CD1c-positive myeloid dendritic cell (primary cell): ENCODE measurements at regions not wholly inside any gene's neighbourhood (a gene's known extent, or its start where the extent isn't known, plus 50 kb on each side); places are given as distances from the start of the nearest gene placed in this dataset.

Source experiments
- DNase-seq: peaks from one replicate; pipeline ENCODE4 v3.0.0-alpha.2; 2016; ENCODE audit errors: extremely low spot score

- DNase-seq: no peak
Measured at GRCh38 chr13:107117327-107118012, 549.5 kb upstream of the ARGLU1 start.

- DNase-seq: no peak
Measured at GRCh38 chr13:107113387-107113786, 545.5 kb upstream of the ARGLU1 start.

- no peak for DNase-seq
Measured at GRCh38 chr13:107111248-107111647, 543.3 kb upstream of the ARGLU1 start.

- DNase-seq: no peak
Measured at GRCh38 chr13:107104631-107105030, 536.7 kb upstream of the ARGLU1 start.

GRCh38 chr13:107102676-107103075 is 534.7 kb upstream of the ARGLU1 start:
- DNase-seq: no peak

GRCh38 chr13:107099661-107100060 is 531.7 kb upstream of the ARGLU1 start:
- DNase-seq: no peak

- DNase-seq: no peak
Measured at GRCh38 chr13:107097916-107098315, 530.0 kb upstream of the ARGLU1 start.

- DNase-seq: no peak
Measured at GRCh38 chr13:107095876-107096275, 527.9 kb upstream of the ARGLU1 start.

- no peak for DNase-seq
Measured at GRCh38 chr13:107091861-107092260, 523.9 kb upstream of the ARGLU1 start.

- no peak for DNase-seq
Measured at GRCh38 chr13:107091428-107091827, 523.5 kb upstream of the ARGLU1 start.

- DNase-seq: no peak
Measured at GRCh38 chr13:107088061-107088460, 520.1 kb upstream of the ARGLU1 start.

GRCh38 chr13:107079423-107080049 is 511.6 kb upstream of the ARGLU1 start:
- DNase-seq: no peak

- DNase-seq: no peak
Measured at GRCh38 chr13:107078229-107078765, 510.4 kb upstream of the ARGLU1 start.

- DNase-seq: no peak
Measured at GRCh38 chr13:107076801-107077200, 508.9 kb upstream of the ARGLU1 start.

- DNase-seq: no peak
Measured at GRCh38 chr13:107075576-107075975, 507.6 kb upstream of the ARGLU1 start.

GRCh38 chr13:107070792-107071191 is 502.9 kb upstream of the ARGLU1 start:
- no peak for DNase-seq

- DNase-seq: no peak
Measured at GRCh38 chr13:107069108-107069776, 501.3 kb upstream of the ARGLU1 start.

GRCh38 chr13:107067381-107067780 is 499.4 kb upstream of the ARGLU1 start:
- no peak for DNase-seq

GRCh38 chr13:107066355-107066754 is 498.4 kb upstream of the ARGLU1 start:
- no peak for DNase-seq

GRCh38 chr13:107065036-107065435 is 497.1 kb upstream of the ARGLU1 start:
- DNase-seq: no peak

- DNase-seq: no peak
Measured at GRCh38 chr13:107057028-107057631, 489.2 kb upstream of the ARGLU1 start.
